Neural progenitor cell (in vitro differentiated cells): ENCODE measurements at regions not wholly inside any gene's neighbourhood (a gene's known extent, or its start where the extent isn't known, plus 50 kb on each side); places are given as distances from the start of the nearest gene placed in this dataset.
A peak's percentile ranks its signal among the peaks of the same experiment; 100 is the strongest.

Source experiments
- DNase-seq: peaks from one replicate; pipeline ENCODE4 v3.0.0-alpha.2; 2016; ENCODE audit warnings: low spot score
- H2AFZ ChIP-seq: fragments of 200-600 bp; sonication (generic); replicated peaks from 2 replicates; pipeline ENCODE4 v1.6.1; 2016; ENCODE audit warnings: antibody characterized with exemption
- H3F3A ChIP-seq: fragments of 200-600 bp; sonication (generic); 2 replicates; pipeline ENCODE4 v1.6.1; 2016; ENCODE audit warnings: antibody characterized with exemption, low read depth
- H3K27ac ChIP-seq: fragments of 200-600 bp; sonication (generic); 2 replicates; pipeline ENCODE4 v1.5.1; 2016; ENCODE audit warnings: mild to moderate bottlenecking
- H3K27me3 ChIP-seq: fragments of 200-600 bp; sonication (generic); 2 replicates; pipeline ENCODE4 v1.6.1; 2016; ENCODE audit warnings: mild to moderate bottlenecking, moderate library complexity
- H3K36me3 ChIP-seq: fragments of 200-600 bp; sonication (generic); 2 replicates; pipeline ENCODE4 v1.5.1; 2016
- H3K4me1 ChIP-seq: fragments of 200-600 bp; sonication (generic); 2 replicates; pipeline ENCODE4 v1.6.1; 2016; ENCODE audit warnings: mixed run types
- H3K4me2 ChIP-seq: fragments of 200-600 bp; sonication (generic); 2 replicates; pipeline ENCODE4 v1.6.1; 2016
- H3K4me3 ChIP-seq: fragments of 200-600 bp; sonication (generic); 2 replicates; pipeline ENCODE4 v1.5.1; 2016
- H3K79me2 ChIP-seq: fragments of 200-600 bp; sonication (generic); 2 replicates; pipeline ENCODE4 v1.6.1; 2016; ENCODE audit warnings: low read depth
- H3K9ac ChIP-seq: fragments of 200-600 bp; sonication (generic); 2 replicates; pipeline ENCODE4 v1.6.1; 2016
- H3K9me3 ChIP-seq: fragments of 200-600 bp; sonication (generic); 2 replicates; pipeline ENCODE4 v1.5.1; 2016; ENCODE audit warnings: low read depth
- H4K20me1 ChIP-seq: fragments of 200-600 bp; sonication (generic); 2 replicates; pipeline ENCODE4 v1.6.1; 2016; ENCODE audit warnings: low read depth
- H3K27ac Mint-ChIP-seq: 3 replicates; pipeline ENCODE4 v1.8.0; 2021; ENCODE audit warnings: mixed read lengths
- H3K27me3 Mint-ChIP-seq: 2 replicates; pipeline ENCODE4 v1.8.0; 2022; ENCODE audit warnings: low read depth, mild to moderate bottlenecking, inconsistent platforms, moderate library complexity, mixed read lengths; ENCODE audit not compliant: insufficient read depth
- H3K36me3 Mint-ChIP-seq: 3 replicates; pipeline ENCODE4 v1.8.0; 2021; ENCODE audit warnings: mixed read lengths
- H3K4me1 Mint-ChIP-seq: 3 replicates; pipeline ENCODE4 v1.8.0; 2021; ENCODE audit warnings: mixed read lengths
- H3K4me3 Mint-ChIP-seq: 3 replicates; pipeline ENCODE4 v1.8.0; 2021; ENCODE audit warnings: mild to moderate bottlenecking, moderate library complexity, mixed read lengths
- H3K9me3 Mint-ChIP-seq: 3 replicates; pipeline ENCODE4 v1.8.0; 2020; ENCODE audit warnings: mixed read lengths
- CTCF ChIP-seq: fragments of 200-600 bp; sonication (generic); IDR thresholded peaks from 2 replicates; pipeline ENCODE4 v1.5.1; 2017; ENCODE audit warnings: antibody characterized with exemption, mild to moderate bottlenecking
- EZH2 ChIP-seq: fragments of 200-600 bp; sonication (generic); IDR thresholded peaks from 2 replicates; pipeline ENCODE4 v1.6.1; 2017; ENCODE audit warnings: antibody characterized with exemption, mild to moderate bottlenecking, moderate library complexity
- EZH2phosphoT487 ChIP-seq: fragments of 200-600 bp; sonication (generic); IDR thresholded peaks from 2 replicates; pipeline ENCODE4 v1.6.1; 2017; ENCODE audit warnings: antibody characterized with exemption

- H3K4me3 Mint-ChIP-seq: no peak overlapping the region
- Histone ChIP-seq H3K79me2 (no peaks in the 10 kb centered on the region), H3F3A (no peaks in the 10 kb centered on the region), H3K4me2 (no peak overlapping the region), H3K4me3 (no peak overlapping the region), H4K20me1 (no peaks in the 10 kb centered on the region), H3K27ac (no peak overlapping the region), H3K4me1 (no peaks in the 10 kb centered on the region), H3K27me3 (no peaks in the 10 kb centered on the region), H3K9ac (no peak overlapping the region), H3K36me3 (no peaks in the 10 kb centered on the region), H2AFZ (no peak overlapping the region), H3K9me3 (no peaks in the 10 kb centered on the region)
- H3K36me3 Mint-ChIP-seq: no peaks in the 10 kb centered on the region
- no peaks in the 10 kb centered on the region for H3K4me1 Mint-ChIP-seq
- peak; percentile 60 for DNase-seq
- TF ChIP-seq EZH2 (no peak), EZH2phosphoT487 (no peak), CTCF (peak; percentile 87)
- no peaks in the 10 kb centered on the region for H3K9me3 Mint-ChIP-seq
- H3K27ac Mint-ChIP-seq: no peak overlapping the region
- peaks cover 2% of the 10 kb centered on the region for H3K27me3 Mint-ChIP-seq
These were observed 77.9 kb downstream of the TNFAIP3 start for GRCh38 chr6:137944793-137945498.

DNA sequence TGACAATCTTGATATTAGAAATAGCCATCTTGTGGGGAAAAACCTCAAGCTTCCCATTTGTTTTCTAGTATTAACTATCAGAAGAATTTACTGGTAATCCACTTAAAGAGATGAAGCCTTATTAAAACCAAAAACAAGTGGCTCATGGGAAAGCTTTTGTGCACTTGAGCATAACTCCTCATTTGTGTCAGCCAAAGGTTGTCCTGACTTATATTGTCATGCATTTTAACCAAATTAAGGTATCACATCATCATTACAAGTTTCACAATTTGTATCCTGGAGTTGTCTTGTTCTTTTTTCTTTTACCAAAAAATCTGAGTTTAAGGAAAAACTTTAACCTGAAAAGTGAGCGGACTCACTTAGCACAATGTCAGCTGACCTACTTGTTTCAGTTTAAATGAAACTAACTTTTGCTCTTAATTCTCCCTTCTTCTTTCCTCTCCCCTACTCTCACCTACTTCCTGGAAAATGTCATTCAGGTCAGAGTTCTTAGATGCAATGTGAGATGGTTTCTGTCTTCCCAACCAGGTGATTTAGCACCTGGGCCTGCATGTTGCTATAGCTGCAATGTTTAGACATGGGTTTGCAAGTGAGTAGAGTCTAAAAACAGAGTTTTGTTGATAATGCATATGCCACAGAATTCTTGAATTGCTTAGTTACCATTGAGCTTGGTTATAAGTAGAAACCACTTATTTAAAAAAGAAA is 82.8 kb downstream of the TNFAIP3 start:
- H3K27ac Mint-ChIP-seq: no peak overlapping the region
- no peaks in the 10 kb centered on the region for H3K79me2 ChIP-seq
- H3K9me3 Mint-ChIP-seq: no peaks in the 10 kb centered on the region

DNA sequence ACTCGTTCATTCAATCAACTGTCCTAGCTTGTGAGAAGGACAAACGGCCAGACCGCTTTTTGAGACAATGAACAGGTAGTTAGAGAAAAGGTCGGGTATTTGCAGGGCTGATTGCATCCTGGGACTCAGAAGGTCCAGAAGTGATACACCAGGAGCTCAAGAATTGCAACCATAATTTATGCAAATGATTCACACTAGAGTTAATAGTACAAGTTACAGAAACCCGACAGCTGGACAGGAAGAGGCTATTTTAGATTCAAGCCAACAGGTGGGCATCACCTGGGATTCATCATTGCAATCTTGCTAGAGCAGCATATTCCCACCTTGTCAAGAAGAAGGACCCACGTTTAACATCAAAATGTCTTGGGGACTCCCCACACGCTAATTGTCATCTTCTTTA is 83.5 kb downstream of the TNFAIP3 start:
- Histone ChIP-seq H3K4me2 (no peak overlapping the region), H3K4me3 (no peak overlapping the region), H3K27me3 (no peaks in the 10 kb centered on the region), H3F3A (no peaks in the 10 kb centered on the region), H3K36me3 (no peaks in the 10 kb centered on the region), H3K79me2 (no peaks in the 10 kb centered on the region), H3K4me1 (peaks cover 4% of the 10 kb centered on the region), H2AFZ (no peak overlapping the region), H3K9me3 (no peaks in the 10 kb centered on the region), H3K27ac (no peak overlapping the region), H4K20me1 (no peaks in the 10 kb centered on the region), H3K9ac (no peak overlapping the region)
- H3K4me3 Mint-ChIP-seq: no peak overlapping the region
- TF ChIP-seq CTCF (no peak), EZH2phosphoT487 (no peak), EZH2 (no peak)
- peaks cover 2% of the 10 kb centered on the region for H3K27me3 Mint-ChIP-seq
- DNase-seq: no peak
- H3K27ac Mint-ChIP-seq: no peak overlapping the region
- H3K9me3 Mint-ChIP-seq: peaks cover 2% of the 10 kb centered on the region
- H3K36me3 Mint-ChIP-seq: no peaks in the 10 kb centered on the region
- H3K4me1 Mint-ChIP-seq: no peaks in the 10 kb centered on the region

More for the DNA sequence above, 82.8 kb downstream of the TNFAIP3 start:
- no peak for DNase-seq
- H3K4me2 ChIP-seq: no peak overlapping the region
- peaks cover 2% of the 10 kb centered on the region for H3K27me3 Mint-ChIP-seq
- no peaks in the 10 kb centered on the region for H3K36me3 Mint-ChIP-seq
- H3K9me3 ChIP-seq: no peaks in the 10 kb centered on the region
- no peak overlapping the region for H3K4me3 ChIP-seq
- H3K36me3 ChIP-seq: no peaks in the 10 kb centered on the region
- H3K4me1 Mint-ChIP-seq: no peaks in the 10 kb centered on the region
- H3K27me3 ChIP-seq: no peaks in the 10 kb centered on the region
- H3K9ac ChIP-seq: no peak overlapping the region
- peaks cover 4% of the 10 kb centered on the region for H3K4me1 ChIP-seq
- H3K27ac ChIP-seq: no peak overlapping the region
- H3F3A ChIP-seq: no peaks in the 10 kb centered on the region
- no peak overlapping the region for H2AFZ ChIP-seq
- no peak for TF ChIP-seq CTCF
- TF ChIP-seq EZH2: no peak
- no peak for TF ChIP-seq EZH2phosphoT487
- no peak overlapping the region for H3K4me3 Mint-ChIP-seq
- H4K20me1 ChIP-seq: no peaks in the 10 kb centered on the region
